Astrocyte (in vitro differentiated cells and primary cell): ENCODE measurements at regions not wholly inside any gene's neighbourhood (a gene's known extent, or its start where the extent isn't known, plus 50 kb on each side); places are given as distances from the start of the nearest gene placed in this dataset.

Experiments
- DNase-seq: peaks from one replicate; pipeline ENCODE4 v3.0.0-alpha.2; 2010; ENCODE audit warnings: low read depth
- FAIRE-seq: peaks from 2 replicates; lab custom pipeline; 2011; peaks lifted over from hg19 to GRCh38; lab: Jason Lieb, UNC
- H2AFZ ChIP-seq: 2 replicates; pipeline ENCODE4 v1.6.0; 2012; ENCODE audit warnings: low read depth, low read length, inconsistent platforms
- H3K27ac ChIP-seq: 2 replicates; pipeline ENCODE4 v1.5.1; 2011; ENCODE audit warnings: low read depth, low read length, inconsistent platforms
- H3K27me3 ChIP-seq: 2 replicates; pipeline ENCODE4 v1.6.0; 2011; ENCODE audit warnings: low read length, inconsistent platforms; ENCODE audit not compliant: insufficient read depth
- H3K36me3 ChIP-seq: 2 replicates; pipeline ENCODE4 v1.5.1; 2011; ENCODE audit warnings: low read length, inconsistent platforms; ENCODE audit not compliant: insufficient read depth
- H3K4me1 ChIP-seq: 2 replicates; pipeline ENCODE4 v1.5.1; 2011; ENCODE audit warnings: low read length, inconsistent platforms; ENCODE audit not compliant: insufficient read depth
- H3K4me2 ChIP-seq: 2 replicates; pipeline ENCODE4 v1.6.0; 2012; ENCODE audit warnings: low read length, inconsistent platforms
- H3K4me3 ChIP-seq: 2 replicates; pipeline ENCODE4 v1.5.1; 2011; ENCODE audit warnings: low read depth, mild to moderate bottlenecking, low read length, inconsistent platforms; ENCODE audit not compliant: insufficient read depth
- H3K79me2 ChIP-seq: 2 replicates; pipeline ENCODE4 v1.6.0; 2012; ENCODE audit warnings: mild to moderate bottlenecking, low read length, inconsistent platforms; ENCODE audit not compliant: insufficient read depth
- H3K9ac ChIP-seq: 2 replicates; pipeline ENCODE4 v1.6.0; 2012; ENCODE audit warnings: mild to moderate bottlenecking, low read length, inconsistent platforms
- H3K9me3 ChIP-seq: 2 replicates; pipeline ENCODE4 v1.5.1; 2012; ENCODE audit warnings: low read depth, mild to moderate bottlenecking, low read length, inconsistent platforms; ENCODE audit not compliant: insufficient read depth
- H4K20me1 ChIP-seq: 2 replicates; pipeline ENCODE4 v1.6.0; 2012; ENCODE audit warnings: low read length, inconsistent platforms; ENCODE audit not compliant: insufficient read depth
- H3K27ac Mint-ChIP-seq: one replicate; pipeline ENCODE4 v1.8.0; 2021; ENCODE audit warnings: mild to moderate bottlenecking, mixed read lengths; ENCODE audit not compliant: unreplicated experiment
- H3K27me3 Mint-ChIP-seq: one replicate; pipeline ENCODE4 v1.8.0; 2021; ENCODE audit warnings: low read depth, mixed read lengths; ENCODE audit not compliant: unreplicated experiment
- H3K36me3 Mint-ChIP-seq: one replicate; pipeline ENCODE4 v1.8.0; 2021; ENCODE audit warnings: low read depth, mixed read lengths; ENCODE audit not compliant: unreplicated experiment
- H3K4me1 Mint-ChIP-seq: one replicate; pipeline ENCODE4 v1.8.0; 2021; ENCODE audit warnings: low read depth, mixed read lengths; ENCODE audit not compliant: unreplicated experiment
- H3K4me3 Mint-ChIP-seq: one replicate; pipeline ENCODE4 v1.8.0; 2021; ENCODE audit warnings: mild to moderate bottlenecking, moderate library complexity, mixed read lengths; ENCODE audit not compliant: unreplicated experiment
- H3K9me3 Mint-ChIP-seq: one replicate; pipeline ENCODE4 v1.8.0; 2021; ENCODE audit warnings: mild to moderate bottlenecking, mixed read lengths; ENCODE audit not compliant: unreplicated experiment
- EZH2 ChIP-seq: IDR thresholded peaks from 2 replicates; pipeline ENCODE4 v1.6.1; 2012; ENCODE audit warnings: mild to moderate bottlenecking, low read length, inconsistent platforms; ENCODE audit not compliant: insufficient read depth
- TF ChIP-seq, protein P1 (sequence below): IDR thresholded peaks from 2 replicates; pipeline ENCODE4 v1.5.1; 2011; ENCODE audit warnings: low read depth, mild to moderate bottlenecking, inconsistent platforms, low read length, moderate library complexity; ENCODE audit not compliant: insufficient read depth

DNA sequence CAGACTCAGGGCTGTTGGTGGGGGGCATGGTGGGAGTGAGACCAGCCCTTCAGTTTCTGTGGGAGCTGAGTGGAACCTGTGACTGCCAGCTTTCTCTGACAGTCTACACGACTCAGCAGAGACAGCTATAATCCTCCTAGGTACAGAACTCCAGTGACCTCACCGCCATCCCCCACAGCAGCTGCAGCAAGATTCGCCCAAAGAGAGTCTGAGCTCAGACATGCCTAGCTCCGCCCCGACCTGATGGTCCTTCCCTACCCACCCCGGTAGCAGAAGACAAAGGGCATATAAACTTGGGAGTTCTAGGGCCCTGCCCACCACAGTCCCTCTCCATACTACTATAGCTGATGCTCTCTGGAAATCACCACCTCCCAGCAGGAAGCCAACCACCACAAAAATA, 500.1 kb downstream of the ETV1 start:
- Histone ChIP-seq H3K36me3 (no peaks in the 10 kb centered on the region), H3K27me3 (no peaks in the 10 kb centered on the region), H3K4me3 (no peak overlapping the region), H3K9ac (no peak overlapping the region), H3K4me2 (no peak overlapping the region), H4K20me1 (no peaks in the 10 kb centered on the region), H3K27ac (no peak overlapping the region), H3K79me2 (no peaks in the 10 kb centered on the region), H2AFZ (no peak overlapping the region), H3K4me1 (no peaks in the 10 kb centered on the region), H3K9me3 (no peaks in the 10 kb centered on the region)
- no peaks in the 10 kb centered on the region for H3K27me3 Mint-ChIP-seq
- H3K4me3 Mint-ChIP-seq, result no peak overlapping the region
- H3K27ac Mint-ChIP-seq, result no peak overlapping the region
- no peaks in the 10 kb centered on the region for H3K36me3 Mint-ChIP-seq
- TF ChIP-seq EZH2, result no peak
- TF ChIP-seq, protein P1, sequence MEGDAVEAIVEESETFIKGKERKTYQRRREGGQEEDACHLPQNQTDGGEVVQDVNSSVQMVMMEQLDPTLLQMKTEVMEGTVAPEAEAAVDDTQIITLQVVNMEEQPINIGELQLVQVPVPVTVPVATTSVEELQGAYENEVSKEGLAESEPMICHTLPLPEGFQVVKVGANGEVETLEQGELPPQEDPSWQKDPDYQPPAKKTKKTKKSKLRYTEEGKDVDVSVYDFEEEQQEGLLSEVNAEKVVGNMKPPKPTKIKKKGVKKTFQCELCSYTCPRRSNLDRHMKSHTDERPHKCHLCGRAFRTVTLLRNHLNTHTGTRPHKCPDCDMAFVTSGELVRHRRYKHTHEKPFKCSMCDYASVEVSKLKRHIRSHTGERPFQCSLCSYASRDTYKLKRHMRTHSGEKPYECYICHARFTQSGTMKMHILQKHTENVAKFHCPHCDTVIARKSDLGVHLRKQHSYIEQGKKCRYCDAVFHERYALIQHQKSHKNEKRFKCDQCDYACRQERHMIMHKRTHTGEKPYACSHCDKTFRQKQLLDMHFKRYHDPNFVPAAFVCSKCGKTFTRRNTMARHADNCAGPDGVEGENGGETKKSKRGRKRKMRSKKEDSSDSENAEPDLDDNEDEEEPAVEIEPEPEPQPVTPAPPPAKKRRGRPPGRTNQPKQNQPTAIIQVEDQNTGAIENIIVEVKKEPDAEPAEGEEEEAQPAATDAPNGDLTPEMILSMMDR, result no peak
- no peaks in the 10 kb centered on the region for H3K4me1 Mint-ChIP-seq
- peaks cover 2% of the 10 kb centered on the region for H3K9me3 Mint-ChIP-seq
- DNase-seq (no peak), FAIRE-seq (no peak)

- Histone ChIP-seq H3K4me3 (no peak overlapping the region), H3K27me3 (no peaks in the 10 kb centered on the region), H3K36me3 (no peaks in the 10 kb centered on the region), H3K9ac (no peak overlapping the region), H2AFZ (no peak overlapping the region), H3K27ac (no peak overlapping the region), H4K20me1 (no peaks in the 10 kb centered on the region), H3K4me2 (no peak overlapping the region), H3K9me3 (no peaks in the 10 kb centered on the region), H3K4me1 (no peaks in the 10 kb centered on the region), H3K79me2 (no peaks in the 10 kb centered on the region)
- no peak overlapping the region for H3K27ac Mint-ChIP-seq
- no peak overlapping the region for H3K4me3 Mint-ChIP-seq
- FAIRE-seq (no peak), DNase-seq (peak; percentile 2)
- H3K4me1 Mint-ChIP-seq, result no peaks in the 10 kb centered on the region
- no peaks in the 10 kb centered on the region for H3K27me3 Mint-ChIP-seq
- TF ChIP-seq, protein P1, result no peak
- no peak for TF ChIP-seq EZH2
- no peaks in the 10 kb centered on the region for H3K36me3 Mint-ChIP-seq
- no peaks in the 10 kb centered on the region for H3K9me3 Mint-ChIP-seq
Measured at GRCh38 chr7:13496976-13497375, 492.5 kb downstream of the ETV1 start.

GRCh38 chr7:13508586-13508985, 480.9 kb downstream of the ETV1 start:
- H3K36me3 Mint-ChIP-seq, result no peaks in the 10 kb centered on the region
- no peaks in the 10 kb centered on the region for H4K20me1 ChIP-seq
- no peak overlapping the region for H3K9ac ChIP-seq
- no peaks in the 10 kb centered on the region for H3K9me3 ChIP-seq
- TF ChIP-seq, protein P1, result no peak
- no peak for TF ChIP-seq EZH2
- H3K27me3 ChIP-seq, result no peaks in the 10 kb centered on the region
- H3K79me2 ChIP-seq, result no peaks in the 10 kb centered on the region
- no peak overlapping the region for H3K27ac ChIP-seq
- no peak overlapping the region for H3K4me2 ChIP-seq
- no peaks in the 10 kb centered on the region for H3K36me3 ChIP-seq
- H3K4me1 ChIP-seq, result no peaks in the 10 kb centered on the region
- H3K4me3 Mint-ChIP-seq, result no peak overlapping the region
- no peak overlapping the region for H2AFZ ChIP-seq
- H3K4me1 Mint-ChIP-seq, result peaks cover 8% of the 10 kb centered on the region
- H3K9me3 Mint-ChIP-seq, result peaks cover 6% of the 10 kb centered on the region
- FAIRE-seq, result no peak
- peak; percentile 3 for DNase-seq
- no peak overlapping the region for H3K27ac Mint-ChIP-seq
- H3K4me3 ChIP-seq, result no peak overlapping the region
- H3K27me3 Mint-ChIP-seq, result no peaks in the 10 kb centered on the region
